Ectodermal cell (in vitro differentiated cells): ENCODE measurements at regions not wholly inside any gene's neighbourhood (a gene's known extent, or its start where the extent isn't known, plus 50 kb on each side); places are given as distances from the start of the nearest gene placed in this dataset.

Source experiments
- H3K27ac ChIP-seq: 2 replicates; pipeline ENCODE4 v1.7.0; 2013; ENCODE audit warnings: mild to moderate bottlenecking, low read depth, low read length; ENCODE audit not compliant: insufficient read depth, poor library complexity, severe bottlenecking
- H3K27me3 ChIP-seq: 2 replicates; pipeline ENCODE4 v1.7.0; 2013; ENCODE audit warnings: mild to moderate bottlenecking, low read length; ENCODE audit not compliant: insufficient read depth, control insufficient read depth, poor library complexity, severe bottlenecking
- H3K36me3 ChIP-seq: one replicate; pipeline ENCODE4 v1.7.0; 2013; ENCODE audit warnings: low read length; ENCODE audit not compliant: control insufficient read depth, insufficient read depth
- H3K4me1 ChIP-seq: one replicate; pipeline ENCODE4 v1.7.0; 2013; ENCODE audit warnings: low read length; ENCODE audit not compliant: control insufficient read depth, insufficient read depth
- H3K4me3 ChIP-seq: 2 replicates; pipeline ENCODE4 v1.7.0; 2013; ENCODE audit warnings: low read depth, low read length, control low read depth; ENCODE audit not compliant: insufficient read depth
- H3K9me3 ChIP-seq: 2 replicates; pipeline ENCODE4 v1.7.0; 2013; ENCODE audit warnings: mild to moderate bottlenecking, low read length, moderate library complexity; ENCODE audit not compliant: control insufficient read depth
- WGBS, 2 experiments: methylation state at CpG; one replicate each; pipeline ENCODE4 v1.1.7; 2013; ENCODE audit warnings: missing lambda C conversion rate in 2 of 2; 5-methylcytosine and 5-hydroxymethylcytosine counted together

DNA sequence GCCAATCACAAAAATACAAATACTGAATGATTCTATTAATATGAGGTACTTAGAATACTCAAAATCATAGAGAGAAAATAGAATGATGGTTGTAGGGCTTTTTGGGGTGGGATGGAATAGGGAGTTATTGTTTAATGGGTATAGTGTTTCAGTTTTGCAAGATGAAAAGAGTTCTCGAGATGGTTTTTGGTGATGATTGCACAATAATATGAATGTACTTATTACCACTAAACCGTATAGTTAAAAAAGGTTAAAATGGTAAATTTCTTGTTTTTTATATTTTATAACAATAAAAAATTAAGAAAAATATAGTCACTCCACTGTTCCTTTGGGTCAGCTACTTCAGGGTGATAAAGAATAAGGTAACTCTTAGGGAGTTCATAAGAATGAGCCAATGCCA is 560.1 kb downstream of the TDRD15 start:
- Histone ChIP-seq H3K36me3 (no peaks in the 10 kb centered on the region), H3K27me3 (no peaks in the 10 kb centered on the region), H3K4me1 (no peaks in the 10 kb centered on the region), H3K9me3 (no peaks in the 10 kb centered on the region), H3K4me3 (no peak overlapping the region), H3K27ac (no peak overlapping the region)
- WGBS, 2 experiments: 100% methylated on average over 1 of the region's 2 CpGs; no CpG with 5 or more reads in 1 of the 2 experiments

- no peak overlapping the region for H3K4me3 ChIP-seq
- no peaks in the 10 kb centered on the region for H3K36me3 ChIP-seq
- no peaks in the 10 kb centered on the region for H3K4me1 ChIP-seq
- H3K27ac ChIP-seq: no peak overlapping the region
- no peaks in the 10 kb centered on the region for H3K9me3 ChIP-seq
- no peaks in the 10 kb centered on the region for H3K27me3 ChIP-seq
- WGBS, 2 experiments: 97% methylated on average over 2 of the region's 2 CpGs
These were observed 563.8 kb downstream of the TDRD15 start for GRCh38 chr2:21687589-21687988.

DNA sequence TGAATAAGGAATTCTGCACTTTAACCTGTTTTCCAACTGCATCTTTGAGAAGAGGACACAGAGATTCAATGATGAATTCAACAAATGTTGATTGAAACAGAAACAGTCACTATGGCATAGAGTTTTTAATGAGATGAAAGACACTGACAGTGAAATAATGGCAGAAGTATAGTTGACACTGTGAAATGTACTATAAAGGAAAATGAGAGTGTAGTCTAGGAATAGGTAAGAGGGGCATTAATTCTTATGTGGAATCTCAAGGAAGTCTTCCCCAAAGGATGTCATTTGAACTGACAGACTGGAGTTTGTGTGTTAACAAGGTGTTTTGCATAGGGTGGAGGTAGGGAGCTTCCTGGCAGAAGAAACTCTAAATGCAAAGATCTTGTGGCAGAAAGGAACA is 566.2 kb downstream of the TDRD15 start:
- Histone ChIP-seq H3K27me3 (no peaks in the 10 kb centered on the region), H3K36me3 (no peaks in the 10 kb centered on the region), H3K27ac (no peak overlapping the region), H3K9me3 (no peaks in the 10 kb centered on the region), H3K4me1 (no peaks in the 10 kb centered on the region), H3K4me3 (no peak overlapping the region)

GRCh38 chr2:21693081-21693480 is 569.3 kb downstream of the TDRD15 start:
- Histone ChIP-seq H3K27me3 (no peaks in the 10 kb centered on the region), H3K9me3 (no peaks in the 10 kb centered on the region)

DNA sequence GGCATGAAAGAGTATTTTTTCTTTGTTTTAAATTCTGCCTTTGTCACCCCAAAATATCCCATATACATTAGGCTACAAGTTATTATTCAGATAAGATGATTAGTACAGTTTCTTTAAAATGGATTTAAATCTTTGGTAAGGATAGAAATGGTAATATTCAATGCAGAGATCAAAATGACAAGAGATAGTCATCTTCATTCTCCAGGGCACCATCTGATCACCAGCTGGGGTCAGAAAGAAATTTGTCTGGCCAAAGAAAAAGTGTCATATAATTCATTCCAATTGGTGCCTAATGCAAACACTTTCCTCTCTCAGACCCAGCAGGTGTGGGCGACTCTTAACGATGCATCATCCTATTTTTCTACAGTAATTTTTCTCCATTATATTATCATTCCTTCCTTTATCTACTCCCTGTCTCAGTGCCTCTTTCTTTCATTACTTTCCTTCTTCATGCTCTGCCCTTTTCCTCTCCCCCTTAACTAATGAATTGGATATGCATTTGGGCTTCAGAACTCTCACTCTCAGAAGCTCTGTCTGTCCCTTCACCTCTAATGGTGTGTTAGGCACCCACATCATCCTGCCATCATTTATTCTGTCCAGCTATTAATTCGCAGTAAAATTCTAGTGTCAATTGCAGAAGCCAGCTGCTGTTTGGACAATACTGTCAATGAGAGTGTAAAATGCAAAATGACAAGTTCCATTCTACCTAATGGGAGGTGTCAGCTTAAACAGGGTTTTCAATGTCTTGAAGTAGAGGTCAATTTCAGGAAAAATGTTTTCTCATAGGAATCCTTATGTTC is 570.5 kb downstream of the TDRD15 start:
- WGBS, 2 experiments: 89 to 92% methylated on average over 3 of the region's 3 CpGs

More at GRCh38 chr2:21693081-21693480, 569.3 kb downstream of the TDRD15 start:
- Histone ChIP-seq H3K27ac (no peak overlapping the region), H3K36me3 (no peaks in the 10 kb centered on the region), H3K4me3 (no peak overlapping the region), H3K4me1 (no peaks in the 10 kb centered on the region)

DNA sequence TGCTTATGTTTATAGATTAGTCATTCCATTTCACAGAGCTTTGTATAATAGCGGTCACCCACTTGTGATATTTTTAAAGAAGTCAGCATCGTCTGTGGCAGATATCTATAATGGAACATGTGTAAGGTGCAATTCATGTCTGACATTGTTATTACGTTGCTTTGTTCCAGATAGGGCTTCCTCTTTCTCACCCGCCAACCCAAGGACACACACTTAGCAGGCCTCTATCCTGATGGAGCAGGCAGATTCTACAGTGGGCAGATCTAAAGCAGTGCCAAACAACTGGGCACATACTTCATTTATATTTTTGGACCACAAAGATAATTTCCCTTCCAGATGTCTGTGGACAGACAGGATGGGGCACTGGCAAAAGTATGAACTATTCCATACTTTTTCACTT is 573.1 kb downstream of the TDRD15 start:
- Histone ChIP-seq H3K4me1 (no peaks in the 10 kb centered on the region), H3K9me3 (no peaks in the 10 kb centered on the region), H3K27ac (no peak overlapping the region), H3K36me3 (no peaks in the 10 kb centered on the region), H3K27me3 (no peaks in the 10 kb centered on the region), H3K4me3 (no peak overlapping the region)
- WGBS, 2 experiments: 96 to 97% methylated on average over 4 of the region's 4 CpGs

More for the DNA sequence above, 570.5 kb downstream of the TDRD15 start:
- Histone ChIP-seq H3K4me1 (no peaks in the 10 kb centered on the region), H3K36me3 (no peaks in the 10 kb centered on the region), H3K27ac (no peak overlapping the region), H3K9me3 (no peaks in the 10 kb centered on the region), H3K4me3 (no peak overlapping the region), H3K27me3 (no peaks in the 10 kb centered on the region)

GRCh38 chr2:21700644-21701043 is 576.9 kb downstream of the TDRD15 start:
- Histone ChIP-seq H3K27ac (no peak overlapping the region), H3K36me3 (no peaks in the 10 kb centered on the region), H3K4me1 (no peaks in the 10 kb centered on the region), H3K27me3 (no peaks in the 10 kb centered on the region), H3K4me3 (no peak overlapping the region), H3K9me3 (no peaks in the 10 kb centered on the region)

- no peaks in the 10 kb centered on the region for H3K9me3 ChIP-seq
- no peaks in the 10 kb centered on the region for H3K4me1 ChIP-seq
- H3K27ac ChIP-seq: no peak overlapping the region
- no peaks in the 10 kb centered on the region for H3K27me3 ChIP-seq
- 83 to 93% methylated on average over 4 of the region's 4 CpGs for WGBS, 2 experiments
- H3K36me3 ChIP-seq: no peaks in the 10 kb centered on the region
- no peak overlapping the region for H3K4me3 ChIP-seq
These were observed 586.3 kb downstream of the TDRD15 start for GRCh38 chr2:21710031-21710430.

DNA sequence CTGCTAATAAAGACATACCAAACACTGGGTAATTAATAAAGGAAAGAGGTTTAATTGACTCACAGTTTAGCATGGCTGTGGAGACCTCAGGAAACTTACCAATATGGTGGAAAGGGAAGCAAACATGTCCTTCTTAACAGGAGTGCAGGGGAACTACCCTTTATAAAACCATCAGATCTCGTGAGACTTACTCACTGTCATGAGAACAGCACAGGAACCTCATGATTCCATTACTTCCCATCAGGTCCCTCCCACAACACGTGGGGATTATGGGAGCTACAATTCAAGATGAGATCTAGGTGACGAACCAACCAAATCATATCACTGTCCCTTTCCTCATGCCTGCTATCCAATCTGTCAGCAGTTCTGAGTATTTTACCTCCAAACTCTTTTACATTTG is 586.7 kb downstream of the TDRD15 start:
- Histone ChIP-seq H3K27ac (no peak overlapping the region), H3K9me3 (no peaks in the 10 kb centered on the region), H3K4me3 (no peak overlapping the region), H3K4me1 (no peaks in the 10 kb centered on the region), H3K27me3 (no peaks in the 10 kb centered on the region), H3K36me3 (no peaks in the 10 kb centered on the region)
- 85% methylated on average over 3 of the region's 3 CpGs for WGBS, 2 experiments

- H3K9me3 ChIP-seq: no peaks in the 10 kb centered on the region
- no peak overlapping the region for H3K27ac ChIP-seq
- WGBS, 2 experiments: 53% methylated on average over 4 of the region's 4 CpGs
These were observed 592.1 kb downstream of the TDRD15 start for GRCh38 chr2:21715887-21716286.

DNA sequence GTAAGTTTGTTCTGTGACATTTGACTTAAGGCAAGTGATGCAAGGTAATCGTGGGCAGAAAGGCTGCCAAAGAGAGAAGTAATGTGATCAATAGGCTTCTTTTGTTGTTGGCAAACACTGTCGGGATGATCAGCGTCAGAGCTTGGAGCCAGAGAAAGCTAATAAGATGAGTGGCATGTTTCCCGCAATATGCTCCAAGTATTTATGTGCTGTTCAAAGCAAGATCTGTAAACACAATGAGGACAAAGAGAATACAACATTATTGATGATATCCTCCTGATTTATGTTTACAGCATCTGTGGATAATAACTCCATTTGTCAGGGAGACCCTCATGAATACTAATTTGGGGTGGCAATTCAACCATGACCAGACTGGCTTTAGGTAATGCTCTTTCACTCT is 603.3 kb downstream of the TDRD15 start:
- WGBS, 2 experiments: 78 to 87% methylated on average over 4 of the region's 4 CpGs
- H3K4me1 ChIP-seq: peaks cover 6% of the 10 kb centered on the region
- no peaks in the 10 kb centered on the region for H3K9me3 ChIP-seq
- H3K27ac ChIP-seq: no peak overlapping the region
- no peak overlapping the region for H3K4me3 ChIP-seq
- no peaks in the 10 kb centered on the region for H3K36me3 ChIP-seq
- H3K27me3 ChIP-seq: no peaks in the 10 kb centered on the region

More at GRCh38 chr2:21715887-21716286, 592.1 kb downstream of the TDRD15 start:
- Histone ChIP-seq H3K4me3 (no peak overlapping the region), H3K36me3 (no peaks in the 10 kb centered on the region), H3K4me1 (peaks cover 6% of the 10 kb centered on the region), H3K27me3 (no peaks in the 10 kb centered on the region)
